Keratinocyte (primary cell): ENCODE measurements at regions not wholly inside any gene's neighbourhood (a gene's known extent, or its start where the extent isn't known, plus 50 kb on each side); places are given as distances from the start of the nearest gene placed in this dataset.

Experiments used
- EZH2 ChIP-seq: IDR thresholded peaks from one replicate; pipeline ENCODE4 v1.6.1; 2012; ENCODE audit warnings: inconsistent platforms, mild to moderate bottlenecking, low read length, moderate library complexity
- TF ChIP-seq, protein P1 (sequence below), 3 experiments: IDR thresholded peaks in 1 of 3; conservative IDR thresholded peaks in 1 of 3; optimal IDR thresholded peaks in 1 of 3; 2 replicates in 2 of 3; 3 replicates in 1 of 3; pipeline versions ENCODE3 to v1.5.1; 2011; ENCODE audit warnings: low read length in 3 of 3, mild to moderate bottlenecking in 3 of 3, moderate library complexity in 2 of 3, control low read depth in 1 of 3, inconsistent platforms in 1 of 3; ENCODE audit not compliant: insufficient read depth in 2 of 3; ENCODE audit errors: extremely low read depth in 1 of 3

DNA sequence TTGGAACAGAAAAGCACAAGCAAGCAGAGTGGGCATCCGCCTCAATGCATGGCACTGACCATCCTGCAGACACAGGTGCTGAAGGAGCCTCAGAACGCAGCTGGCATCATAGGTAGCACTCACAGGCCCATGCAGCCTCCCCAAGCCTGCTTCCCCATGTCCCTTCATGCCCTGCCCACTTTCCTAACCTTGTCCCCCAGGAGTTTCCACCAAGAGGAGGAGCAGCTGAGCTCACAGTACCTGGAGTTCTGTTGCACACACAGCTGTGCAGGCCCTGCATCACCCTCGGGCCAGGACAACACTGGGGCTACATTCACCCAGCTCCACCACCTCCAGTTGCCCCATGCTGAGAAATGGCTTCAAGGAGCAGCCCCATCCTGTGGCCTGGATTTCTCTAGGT, 83.4 kb downstream of the SETD4 start:
- TF ChIP-seq, protein P1, sequence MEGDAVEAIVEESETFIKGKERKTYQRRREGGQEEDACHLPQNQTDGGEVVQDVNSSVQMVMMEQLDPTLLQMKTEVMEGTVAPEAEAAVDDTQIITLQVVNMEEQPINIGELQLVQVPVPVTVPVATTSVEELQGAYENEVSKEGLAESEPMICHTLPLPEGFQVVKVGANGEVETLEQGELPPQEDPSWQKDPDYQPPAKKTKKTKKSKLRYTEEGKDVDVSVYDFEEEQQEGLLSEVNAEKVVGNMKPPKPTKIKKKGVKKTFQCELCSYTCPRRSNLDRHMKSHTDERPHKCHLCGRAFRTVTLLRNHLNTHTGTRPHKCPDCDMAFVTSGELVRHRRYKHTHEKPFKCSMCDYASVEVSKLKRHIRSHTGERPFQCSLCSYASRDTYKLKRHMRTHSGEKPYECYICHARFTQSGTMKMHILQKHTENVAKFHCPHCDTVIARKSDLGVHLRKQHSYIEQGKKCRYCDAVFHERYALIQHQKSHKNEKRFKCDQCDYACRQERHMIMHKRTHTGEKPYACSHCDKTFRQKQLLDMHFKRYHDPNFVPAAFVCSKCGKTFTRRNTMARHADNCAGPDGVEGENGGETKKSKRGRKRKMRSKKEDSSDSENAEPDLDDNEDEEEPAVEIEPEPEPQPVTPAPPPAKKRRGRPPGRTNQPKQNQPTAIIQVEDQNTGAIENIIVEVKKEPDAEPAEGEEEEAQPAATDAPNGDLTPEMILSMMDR (optimal IDR thresholded peaks at IDR 0.05 in 1 of 3, IDR thresholded peaks at IDR 0.05 in 1 of 3, conservative IDR thresholded peaks at IDR 0.05 in 1 of 3; ENCODE audit: extremely low read depth in 1 of 3, insufficient read depth in 2 of 3, low read length in 3 of 3) = no peak
- no peak for TF ChIP-seq EZH2
